HUES6 (cell line): ENCODE measurements at regions not wholly inside any gene's neighbourhood (a gene's known extent, or its start where the extent isn't known, plus 50 kb on each side); places are given as distances from the start of the nearest gene placed in this dataset.
"Not testable (repeated sequence)": the region's sequence is repeated elsewhere in the genome, so short reads cannot be mapped to it uniquely, and the experiment has no call there.

Source experiments
- H3K27ac ChIP-seq: 2 replicates; pipeline ENCODE4 v1.7.0; 2013; ENCODE audit warnings: low read depth, mild to moderate bottlenecking, low read length, inconsistent platforms
- H3K27me3 ChIP-seq: 2 replicates; pipeline ENCODE4 v1.6.1; 2013; ENCODE audit warnings: low read length; ENCODE audit not compliant: control insufficient read depth, insufficient read depth
- H3K36me3 ChIP-seq: 2 replicates; pipeline ENCODE4 v1.6.1; 2013; ENCODE audit warnings: low read length; ENCODE audit not compliant: control insufficient read depth, insufficient read depth
- H3K4me1 ChIP-seq: 2 replicates; pipeline ENCODE4 v1.6.1; 2013; ENCODE audit warnings: low read length; ENCODE audit not compliant: control insufficient read depth, insufficient read depth
- H3K4me3 ChIP-seq: 2 replicates; pipeline ENCODE4 v1.5.1; 2013; ENCODE audit warnings: low read depth, low read length
- H3K9ac ChIP-seq: one replicate; pipeline ENCODE4 v1.6.1; 2013; ENCODE audit warnings: mild to moderate bottlenecking, low read length
- H3K9me3 ChIP-seq: 2 replicates; pipeline ENCODE4 v1.6.1; 2013; ENCODE audit warnings: low read depth, low read length; ENCODE audit not compliant: control insufficient read depth, insufficient read depth

GRCh38 chr11:29256580-29256979 lies 760.2 kb downstream of the KCNA4 start:
- Histone ChIP-seq H3K27ac (no peak overlapping the region), H3K27me3 (no peaks in the 10 kb centered on the region)

GRCh38 chr11:29255401-29255800 lies 761.4 kb downstream of the KCNA4 start:
- no peaks in the 10 kb centered on the region for H3K9me3 ChIP-seq
- H3K27ac ChIP-seq, result no peak overlapping the region
- H3K36me3 ChIP-seq, result no peaks in the 10 kb centered on the region
- H3K9ac ChIP-seq, result no peak overlapping the region
- no peak overlapping the region for H3K4me3 ChIP-seq
- H3K27me3 ChIP-seq, result no peaks in the 10 kb centered on the region
- no peaks in the 10 kb centered on the region for H3K4me1 ChIP-seq

More at GRCh38 chr11:29256580-29256979, 760.2 kb downstream of the KCNA4 start:
- H3K4me1 ChIP-seq, result no peaks in the 10 kb centered on the region
- no peaks in the 10 kb centered on the region for H3K36me3 ChIP-seq
- H3K4me3 ChIP-seq, result no peak overlapping the region
- no peaks in the 10 kb centered on the region for H3K9me3 ChIP-seq
- no peak overlapping the region for H3K9ac ChIP-seq

- Histone ChIP-seq H3K9me3 (no peaks in the 10 kb centered on the region), H3K27ac (no peak overlapping the region), H3K4me1 (no peaks in the 10 kb centered on the region), H3K9ac (no peak overlapping the region), H3K36me3 (no peaks in the 10 kb centered on the region), H3K27me3 (no peaks in the 10 kb centered on the region), H3K4me3 (no peak overlapping the region)
Observed at GRCh38 chr11:29251738-29252137, 765.1 kb downstream of the KCNA4 start.

GRCh38 chr11:29249713-29250112 lies 767.1 kb downstream of the KCNA4 start:
- Histone ChIP-seq H3K27me3 (no peaks in the 10 kb centered on the region), H3K4me1 (no peaks in the 10 kb centered on the region), H3K36me3 (no peaks in the 10 kb centered on the region), H3K9ac (no peak overlapping the region), H3K9me3 (no peaks in the 10 kb centered on the region), H3K27ac (no peak overlapping the region), H3K4me3 (no peak overlapping the region)

GRCh38 chr11:29244355-29244754 lies 772.5 kb downstream of the KCNA4 start:
- Histone ChIP-seq H3K9me3 (no peaks in the 10 kb centered on the region), H3K36me3 (no peaks in the 10 kb centered on the region), H3K4me3 (no peak overlapping the region), H3K4me1 (no peaks in the 10 kb centered on the region), H3K27ac (no peak overlapping the region), H3K9ac (no peak overlapping the region), H3K27me3 (no peaks in the 10 kb centered on the region)

- Histone ChIP-seq H3K36me3 (no peaks in the 10 kb centered on the region), H3K27me3 (no peaks in the 10 kb centered on the region), H3K4me1 (no peaks in the 10 kb centered on the region), H3K4me3 (no peak overlapping the region), H3K9ac (no peak overlapping the region), H3K27ac (no peak overlapping the region), H3K9me3 (no peaks in the 10 kb centered on the region)
Observed at GRCh38 chr11:29243616-29244015, 773.2 kb downstream of the KCNA4 start.

- no peaks in the 10 kb centered on the region for H3K27me3 ChIP-seq
Observed at GRCh38 chr11:29231991-29232390, 784.8 kb downstream of the KCNA4 start.

GRCh38 chr11:29231586-29231985 lies 785.2 kb downstream of the KCNA4 start:
- Histone ChIP-seq H3K27ac (no peak overlapping the region), H3K4me3 (no peak overlapping the region), H3K9ac (no peak overlapping the region)

More at GRCh38 chr11:29231991-29232390, 784.8 kb downstream of the KCNA4 start:
- no peak overlapping the region for H3K9ac ChIP-seq
- no peaks in the 10 kb centered on the region for H3K36me3 ChIP-seq
- no peaks in the 10 kb centered on the region for H3K9me3 ChIP-seq
- no peaks in the 10 kb centered on the region for H3K4me1 ChIP-seq
- no peak overlapping the region for H3K4me3 ChIP-seq
- no peak overlapping the region for H3K27ac ChIP-seq

GRCh38 chr11:29227811-29228210 lies 789.0 kb downstream of the KCNA4 start:
- Histone ChIP-seq H3K9me3 (no peaks in the 10 kb centered on the region), H3K27me3 (no peaks in the 10 kb centered on the region), H3K27ac (no peak overlapping the region), H3K36me3 (no peaks in the 10 kb centered on the region), H3K4me1 (peaks cover 8% of the 10 kb centered on the region), H3K9ac (no peak overlapping the region), H3K4me3 (no peak overlapping the region)

More at GRCh38 chr11:29231586-29231985, 785.2 kb downstream of the KCNA4 start:
- no peaks in the 10 kb centered on the region for H3K36me3 ChIP-seq
- H3K9me3 ChIP-seq, result no peaks in the 10 kb centered on the region
- no peaks in the 10 kb centered on the region for H3K4me1 ChIP-seq
- H3K27me3 ChIP-seq, result no peaks in the 10 kb centered on the region

- no peak overlapping the region for H3K4me3 ChIP-seq
- H3K4me1 ChIP-seq, result peaks cover 8% of the 10 kb centered on the region
- H3K36me3 ChIP-seq, result no peaks in the 10 kb centered on the region
- no peak overlapping the region for H3K9ac ChIP-seq
- no peaks in the 10 kb centered on the region for H3K27me3 ChIP-seq
- H3K9me3 ChIP-seq, result 0 out of 2 replicates have a peak, but pooled peaks cover 4% of the 10 kb centered on the region
- no peak overlapping the region for H3K27ac ChIP-seq
Observed at GRCh38 chr11:29224739-29225384, 792.0 kb downstream of the KCNA4 start.

- not testable (repeated sequence) for H3K4me1 ChIP-seq, H3K4me3 ChIP-seq, H3K27ac ChIP-seq, H3K27me3 ChIP-seq, H3K36me3 ChIP-seq, H3K9ac ChIP-seq, H3K9me3 ChIP-seq
Observed at GRCh38 chr11:29219531-29219930, 797.3 kb downstream of the KCNA4 start.
